ENCODE measurements at regions not wholly inside any gene's neighbourhood (a gene's known extent, or its start where the extent isn't known, plus 50 kb on each side); places are given as distances from the start of the nearest gene placed in this dataset.
A peak's percentile ranks its signal among the peaks of the same experiment; 100 is the strongest.
"Not testable (repeated sequence)": the region's sequence is repeated elsewhere in the genome, so short reads cannot be mapped to it uniquely, and the experiment has no call there.

- Mint-ChIP-seq H3K9me3 (no peaks in the 10 kb centered on the region), H3K4me3 (no peak overlapping the region), H3K27me3 (ENCODE audit: low read depth) (no peaks in the 10 kb centered on the region), H3K4me1 (peaks cover 20% of the 10 kb centered on the region), H3K36me3 (ENCODE audit: low read depth) (no peaks in the 10 kb centered on the region), H3K27ac (no peak overlapping the region)
- TF ChIP-seq, protein P1, sequence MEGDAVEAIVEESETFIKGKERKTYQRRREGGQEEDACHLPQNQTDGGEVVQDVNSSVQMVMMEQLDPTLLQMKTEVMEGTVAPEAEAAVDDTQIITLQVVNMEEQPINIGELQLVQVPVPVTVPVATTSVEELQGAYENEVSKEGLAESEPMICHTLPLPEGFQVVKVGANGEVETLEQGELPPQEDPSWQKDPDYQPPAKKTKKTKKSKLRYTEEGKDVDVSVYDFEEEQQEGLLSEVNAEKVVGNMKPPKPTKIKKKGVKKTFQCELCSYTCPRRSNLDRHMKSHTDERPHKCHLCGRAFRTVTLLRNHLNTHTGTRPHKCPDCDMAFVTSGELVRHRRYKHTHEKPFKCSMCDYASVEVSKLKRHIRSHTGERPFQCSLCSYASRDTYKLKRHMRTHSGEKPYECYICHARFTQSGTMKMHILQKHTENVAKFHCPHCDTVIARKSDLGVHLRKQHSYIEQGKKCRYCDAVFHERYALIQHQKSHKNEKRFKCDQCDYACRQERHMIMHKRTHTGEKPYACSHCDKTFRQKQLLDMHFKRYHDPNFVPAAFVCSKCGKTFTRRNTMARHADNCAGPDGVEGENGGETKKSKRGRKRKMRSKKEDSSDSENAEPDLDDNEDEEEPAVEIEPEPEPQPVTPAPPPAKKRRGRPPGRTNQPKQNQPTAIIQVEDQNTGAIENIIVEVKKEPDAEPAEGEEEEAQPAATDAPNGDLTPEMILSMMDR (IDR thresholded peaks at IDR 0.05; ENCODE audit: unreplicated experiment in 3 of 3): peak; percentile 13 to 19 (median 18)
These were observed 189.4 kb downstream of the ZFP64 start for GRCh38 chr20:52001999-52002666.

DNA sequence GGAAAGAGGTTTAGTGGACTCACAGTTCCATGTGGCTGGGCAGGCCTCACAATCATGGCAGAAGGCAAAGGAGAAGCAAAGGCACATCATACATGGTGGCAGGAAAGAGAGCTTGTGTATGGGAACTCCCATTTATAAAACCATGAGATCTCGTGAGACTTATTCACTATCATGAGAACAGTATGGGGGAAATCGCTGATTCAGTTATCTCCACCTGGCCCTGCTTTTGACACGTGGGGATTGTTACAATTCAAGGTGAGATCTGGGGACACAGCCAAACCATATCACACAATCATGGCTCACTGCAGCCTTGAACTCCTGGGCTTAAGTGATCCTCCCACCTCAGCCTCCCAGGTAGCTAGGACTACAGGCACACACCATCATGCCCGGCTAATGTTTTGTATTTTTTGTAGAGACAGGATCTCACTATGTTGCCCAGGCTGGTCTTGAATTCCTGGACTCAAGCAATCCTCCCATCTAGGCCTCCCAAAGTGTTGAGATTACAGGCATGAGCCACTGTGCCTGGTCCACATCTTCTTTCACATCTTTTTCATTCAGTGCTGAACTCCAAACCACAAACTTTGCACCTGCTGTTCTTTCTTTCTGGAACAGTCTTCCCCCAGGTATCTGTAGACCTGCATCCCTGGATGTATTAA is 194.2 kb downstream of the ZFP64 start:
- not testable (repeated sequence) for H3K9me3 Mint-ChIP-seq; H3K4me3 Mint-ChIP-seq; H3K27me3 Mint-ChIP-seq (ENCODE audit: low read depth); H3K4me1 Mint-ChIP-seq; H3K36me3 Mint-ChIP-seq (ENCODE audit: low read depth)
- peak overlapping the region in 1 of 3 experiments; percentile 17 for H3K27ac Mint-ChIP-seq

DNA sequence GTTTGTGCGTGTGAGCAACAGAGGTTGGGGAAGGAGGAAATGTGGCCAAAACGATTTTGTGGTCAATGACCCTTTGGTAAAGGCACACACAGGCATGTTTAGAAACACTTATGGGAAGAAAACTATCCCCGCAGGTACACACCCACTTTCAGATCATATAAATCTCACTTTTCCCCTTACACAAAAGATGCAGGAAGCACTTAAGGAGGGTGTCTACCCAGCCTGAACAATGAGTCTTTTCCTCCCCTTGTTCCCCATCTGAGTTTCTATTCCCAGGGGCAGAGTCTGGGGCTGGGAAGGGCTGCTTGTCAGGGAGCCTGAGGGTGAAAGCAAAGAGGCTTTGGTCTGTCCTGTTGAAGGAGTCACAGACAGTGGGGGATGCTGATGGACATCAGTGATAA is 193.2 kb upstream of the SALL4 start:
- TF ChIP-seq, protein P1 (IDR thresholded peaks at IDR 0.05; ENCODE audit: unreplicated experiment in 3 of 3): no peak
- Mint-ChIP-seq H3K4me1 (peaks cover 6% of the 10 kb centered on the region), H3K27ac (peak overlapping the region in 2 of 3 experiments; percentile 37 to 41)

DNA sequence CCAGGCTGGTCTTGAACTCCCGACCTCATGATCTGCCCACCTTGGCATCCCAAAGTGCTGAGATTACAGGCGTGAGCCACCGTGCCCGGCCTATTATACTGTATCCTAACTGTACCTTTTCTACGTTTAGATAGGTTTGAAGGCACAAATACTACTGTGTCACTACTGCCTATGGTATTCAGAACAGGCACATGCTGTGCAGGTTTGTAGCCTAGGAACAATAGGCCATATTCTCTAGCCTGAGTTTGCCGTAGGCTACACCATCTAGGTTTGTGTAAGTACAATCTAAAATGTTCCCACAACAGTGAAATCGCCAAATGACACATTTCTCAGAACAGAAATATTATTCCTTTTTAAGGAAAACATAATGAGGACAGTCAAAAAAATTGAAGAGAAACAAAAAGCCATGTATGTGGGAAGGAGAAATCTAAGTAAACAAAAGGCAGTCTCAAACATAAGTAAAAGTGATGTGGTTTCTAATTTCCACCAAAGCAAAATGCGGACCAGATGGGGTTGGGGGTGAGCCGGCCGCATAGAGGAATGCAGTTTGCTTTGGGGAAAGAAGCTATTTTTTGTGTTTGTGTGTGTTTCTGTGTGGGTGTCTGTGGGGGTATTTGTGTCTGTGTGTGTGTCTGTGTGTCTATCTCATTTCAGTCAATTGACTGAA is 192.6 kb upstream of the SALL4 start:
- Mint-ChIP-seq H3K27ac (peak overlapping the region; percentile 0 to 41 (median 37)), H3K4me1 (peaks cover 6% of the 10 kb centered on the region), H3K27me3 (ENCODE audit: low read depth) (no peaks in the 10 kb centered on the region), H3K36me3 (ENCODE audit: low read depth) (no peaks in the 10 kb centered on the region), H3K4me3 (no peak overlapping the region), H3K9me3 (no peaks in the 10 kb centered on the region)
- TF ChIP-seq, protein P1 (IDR thresholded peaks at IDR 0.05; ENCODE audit: unreplicated experiment in 3 of 3): no peak

More for the DNA sequence above, 193.2 kb upstream of the SALL4 start:
- H3K9me3 Mint-ChIP-seq: no peaks in the 10 kb centered on the region
- H3K4me3 Mint-ChIP-seq: no peak overlapping the region
- no peaks in the 10 kb centered on the region for H3K36me3 Mint-ChIP-seq (ENCODE audit: low read depth)
- no peaks in the 10 kb centered on the region for H3K27me3 Mint-ChIP-seq (ENCODE audit: low read depth)

GRCh38 chr20:51987812-51988211 is 185.5 kb upstream of the SALL4 start:
- H3K9me3 Mint-ChIP-seq: no peaks in the 10 kb centered on the region
- TF ChIP-seq, protein P1 (IDR thresholded peaks at IDR 0.05; ENCODE audit: unreplicated experiment in 3 of 3): no peak
- peaks cover 8% of the 10 kb centered on the region for H3K4me1 Mint-ChIP-seq
- H3K4me3 Mint-ChIP-seq: no peak overlapping the region
- no peak overlapping the region for H3K27ac Mint-ChIP-seq
- H3K36me3 Mint-ChIP-seq (ENCODE audit: low read depth): no peaks in the 10 kb centered on the region
- H3K27me3 Mint-ChIP-seq (ENCODE audit: low read depth): peaks cover 3% of the 10 kb centered on the region

- Mint-ChIP-seq H3K27me3 (ENCODE audit: low read depth) (peaks cover 3% of the 10 kb centered on the region), H3K36me3 (ENCODE audit: low read depth) (no peaks in the 10 kb centered on the region), H3K4me1 (peaks cover 8% of the 10 kb centered on the region), H3K9me3 (no peaks in the 10 kb centered on the region), H3K27ac (peak overlapping the region; percentile 68 to 90 (median 90)), H3K4me3 (no peak overlapping the region)
- TF ChIP-seq, protein P1 (IDR thresholded peaks at IDR 0.05; ENCODE audit: unreplicated experiment in 3 of 3): no peak
These were observed 182.7 kb upstream of the SALL4 start for GRCh38 chr20:51985013-51985415.

All from nephron (organoid).